Ovary (tissue), 7 donors: ENCODE measurements at regions not wholly inside any gene's neighbourhood (a gene's known extent, or its start where the extent isn't known, plus 50 kb on each side); places are given as distances from the start of the nearest gene placed in this dataset.

Source experiments
- DNase-seq, 5 donors: peaks; one replicate each; pipeline ENCODE4 v3.0.0-alpha.2; 2019 to 2020
- H3K27ac ChIP-seq, 2 donors: fragments of 200-600 bp; one replicate each; pipeline versions ENCODE4 v1.5.1 to v1.8.0; 2019 to 2022
- H3K27me3 ChIP-seq: fragments of 200-600 bp; one replicate; pipeline ENCODE4 v1.8.0; 2022
- H3K36me3 ChIP-seq: fragments of 200-600 bp; sonication (generic); one replicate; pipeline ENCODE4 v1.5.1; 2019
- H3K4me1 ChIP-seq: one replicate; pipeline ENCODE4 v1.8.1; 2013; ENCODE audit warnings: mild to moderate bottlenecking, moderate library complexity; ENCODE audit not compliant: insufficient read depth
- H3K4me3 ChIP-seq: fragments of 200-600 bp; sonication (generic); one replicate; pipeline ENCODE4 v1.5.1; 2017
- H3K9me3 ChIP-seq, 2 donors: fragments of 200-600 bp in 1 of 2; sonication (generic) in 1 of 2; one replicate each; pipeline versions ENCODE4 v1.5.1 to v1.8.1; 2013 to 2019; ENCODE audit warnings: mild to moderate bottlenecking in 1 of 2, moderate library complexity in 1 of 2
- CTCF ChIP-seq, 3 donors: fragments of 450-650 bp in 2 of 3; fragments of 200-600 bp in 1 of 3; IDR thresholded peaks; one replicate each; pipeline versions ENCODE4 v1.5.1 to v1.8.0; 2016 to 2022; ENCODE audit warnings: antibody characterized with exemption in 3 of 3, mild to moderate bottlenecking in 1 of 3
- EP300 ChIP-seq: sonication (generic); formaldehyde crosslinking; IDR thresholded peaks from one replicate; pipeline ENCODE4 v1.6.1; 2017; ENCODE audit warnings: antibody characterized with exemption
- POLR2A ChIP-seq: fragments of 450-650 bp; IDR thresholded peaks from one replicate; pipeline ENCODE4 v1.6.1; 2017; ENCODE audit warnings: antibody characterized with exemption, mild to moderate bottlenecking, moderate library complexity
- WGBS, 3 donors: extraction: QIAGEN DNeasy Blood & Tissue Kit in 1 of 3; methylation state at CpG; one replicate each; pipeline versions ENCODE4 v1.1.5 to v1.1.7; 2013 to 2017; 5-methylcytosine and 5-hydroxymethylcytosine counted together
- intact Hi-C, 4 donors: fragments of 100-400 bp; cut with DNase I; formaldehyde crosslinking; loops; one replicate each; pipeline versions ENCODE4 v1.11.0 to v1.15.1; 2022 to 2023
- donor health status: DM: no; HTN: no; CAD: no; lungs with moderate emphysema.
- donor health status: DM: no; HTN: no; CAD: no.
- donor health status: Bipolar disorder and iron deficiency.
- donor health status: DM: no; HTN: no; CAD: no.
- donor health status: DM: yes; HTN: yes; CAD: no.

GRCh38 chr4:32349026-32349425 lies 1628.9 kb downstream of the PCDH7 start:
- Histone ChIP-seq H3K27me3 (no peaks in the 10 kb centered on the region), H3K27ac (no peak overlapping the region), H3K36me3 (no peaks in the 10 kb centered on the region), H3K9me3 (no peaks in the 10 kb centered on the region), H3K4me3 (no peak overlapping the region), H3K4me1 (no peaks in the 10 kb centered on the region)
- DNase-seq: no peak
- TF ChIP-seq CTCF (IDR thresholded peaks at IDR 0.05): no peak
- TF ChIP-seq POLR2A: no peak
- TF ChIP-seq EP300: no peak
- intact Hi-C loops: no loop called here
- WGBS, 3 donors: 76 to 78% (median 77%) methylated on average over 4 of the region's 4 CpGs

- intact Hi-C loops: no loop called here
- H3K36me3 ChIP-seq: no peaks in the 10 kb centered on the region
- 81 to 91% (median 89%) methylated on average over 2 of the region's 2 CpGs for WGBS, 3 donors
Measured at GRCh38 chr4:32374206-32374605, 1654.0 kb downstream of the PCDH7 start.

GRCh38 chr4:32393806-32394205 lies 1673.6 kb downstream of the PCDH7 start:
- Histone ChIP-seq H3K4me1 (no peaks in the 10 kb centered on the region), H3K27ac (no peak overlapping the region), H3K27me3 (no peaks in the 10 kb centered on the region), H3K36me3 (no peaks in the 10 kb centered on the region), H3K4me3 (no peak overlapping the region), H3K9me3 (no peaks in the 10 kb centered on the region)
- TF ChIP-seq EP300: no peak
- no peak for TF ChIP-seq CTCF (IDR thresholded peaks at IDR 0.05)
- TF ChIP-seq POLR2A: no peak
- intact Hi-C loops: no loop called here
- no peak for DNase-seq
- 45 to 48% (median 47%) methylated on average over 3 of the region's 3 CpGs for WGBS, 3 donors

More at GRCh38 chr4:32374206-32374605, 1654.0 kb downstream of the PCDH7 start:
- no peak overlapping the region for H3K4me3 ChIP-seq
- H3K27ac ChIP-seq: no peak overlapping the region
- no peak for DNase-seq
- TF ChIP-seq POLR2A (no peak), EP300 (no peak)
- H3K9me3 ChIP-seq: no peaks in the 10 kb centered on the region
- no peaks in the 10 kb centered on the region for H3K4me1 ChIP-seq
- H3K27me3 ChIP-seq: no peaks in the 10 kb centered on the region

- H3K4me1 ChIP-seq: no peaks in the 10 kb centered on the region
- DNase-seq: no peak
- 81 to 91% (median 90%) methylated on average over 1 of the region's 1 CpG for WGBS, 3 donors
- TF ChIP-seq CTCF (IDR thresholded peaks at IDR 0.05) (no peak), EP300 (no peak)
- no peak overlapping the region for H3K4me3 ChIP-seq
- intact Hi-C loops: no loop called here
- no peaks in the 10 kb centered on the region for H3K9me3 ChIP-seq
- no peak overlapping the region for H3K27ac ChIP-seq
- no peaks in the 10 kb centered on the region for H3K27me3 ChIP-seq
- no peaks in the 10 kb centered on the region for H3K36me3 ChIP-seq
Measured at GRCh38 chr4:32394255-32394654, 1674.1 kb downstream of the PCDH7 start.

- Histone ChIP-seq H3K36me3 (no peaks in the 10 kb centered on the region), H3K27me3 (no peaks in the 10 kb centered on the region), H3K4me1 (no peaks in the 10 kb centered on the region), H3K27ac (no peak overlapping the region), H3K9me3 (no peaks in the 10 kb centered on the region), H3K4me3 (no peak overlapping the region)
- TF ChIP-seq CTCF (IDR thresholded peaks at IDR 0.05): no peak
- TF ChIP-seq EP300: no peak
- TF ChIP-seq POLR2A: no peak
- WGBS, 3 donors: 72 to 85% (median 76%) methylated on average over 7 of the region's 7 CpGs
- DNase-seq: no peak
- intact Hi-C loops: no loop called here
Measured at GRCh38 chr4:32396507-32397070, 1676.4 kb downstream of the PCDH7 start.
